Esophagus muscularis mucosa (tissue), 3 donors: ENCODE measurements at regions not wholly inside any gene's neighbourhood (a gene's known extent, or its start where the extent isn't known, plus 50 kb on each side); places are given as distances from the start of the nearest gene placed in this dataset.

ENCODE experiments used
- POLR2A ChIP-seq: fragments of 450-650 bp; IDR thresholded peaks from one replicate; pipeline ENCODE4 v1.6.1; 2017; ENCODE audit warnings: antibody characterized with exemption, moderate library complexity, mild to moderate bottlenecking, low read depth
- POLR2AphosphoS5 ChIP-seq, 2 donors: sonication (generic); formaldehyde crosslinking; IDR thresholded peaks; one replicate each; pipeline ENCODE4 v1.6.1; 2017; ENCODE audit warnings: antibody characterized with exemption in 2 of 2
- TF ChIP-seq, protein P1 (sequence below), 3 experiments: fragments of 200-600 bp in 2 of 3; fragments of 450-650 bp in 1 of 3; sonication (generic) in 2 of 3; IDR thresholded peaks; one replicate each; pipeline ENCODE4 v1.5.1; 2017 to 2019; ENCODE audit warnings: antibody characterized with exemption in 3 of 3, mild to moderate bottlenecking in 2 of 3, moderate library complexity in 1 of 3

DNA sequence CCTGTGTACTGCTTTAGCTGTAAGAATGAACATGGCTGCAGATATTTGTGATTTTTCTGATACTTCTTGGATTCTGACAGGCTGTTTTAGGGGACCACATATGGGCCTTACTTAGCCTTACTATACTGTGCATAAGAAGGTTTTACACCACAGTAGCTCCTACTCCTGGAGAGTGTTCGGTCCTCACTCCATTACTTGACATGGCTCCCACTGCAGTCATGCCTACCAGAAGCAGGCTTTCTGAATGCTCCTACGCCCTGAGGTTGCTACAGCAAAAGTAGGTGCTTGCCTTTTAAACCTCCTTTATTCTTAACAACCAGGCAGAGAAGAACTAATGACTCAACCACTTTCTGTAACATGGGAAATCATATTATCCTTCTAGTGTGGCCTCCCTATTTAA is 125.2 kb upstream of the MAP2 start:
- TF ChIP-seq, protein P1, sequence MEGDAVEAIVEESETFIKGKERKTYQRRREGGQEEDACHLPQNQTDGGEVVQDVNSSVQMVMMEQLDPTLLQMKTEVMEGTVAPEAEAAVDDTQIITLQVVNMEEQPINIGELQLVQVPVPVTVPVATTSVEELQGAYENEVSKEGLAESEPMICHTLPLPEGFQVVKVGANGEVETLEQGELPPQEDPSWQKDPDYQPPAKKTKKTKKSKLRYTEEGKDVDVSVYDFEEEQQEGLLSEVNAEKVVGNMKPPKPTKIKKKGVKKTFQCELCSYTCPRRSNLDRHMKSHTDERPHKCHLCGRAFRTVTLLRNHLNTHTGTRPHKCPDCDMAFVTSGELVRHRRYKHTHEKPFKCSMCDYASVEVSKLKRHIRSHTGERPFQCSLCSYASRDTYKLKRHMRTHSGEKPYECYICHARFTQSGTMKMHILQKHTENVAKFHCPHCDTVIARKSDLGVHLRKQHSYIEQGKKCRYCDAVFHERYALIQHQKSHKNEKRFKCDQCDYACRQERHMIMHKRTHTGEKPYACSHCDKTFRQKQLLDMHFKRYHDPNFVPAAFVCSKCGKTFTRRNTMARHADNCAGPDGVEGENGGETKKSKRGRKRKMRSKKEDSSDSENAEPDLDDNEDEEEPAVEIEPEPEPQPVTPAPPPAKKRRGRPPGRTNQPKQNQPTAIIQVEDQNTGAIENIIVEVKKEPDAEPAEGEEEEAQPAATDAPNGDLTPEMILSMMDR (IDR thresholded peaks at IDR 0.05): no peak
- TF ChIP-seq POLR2A (no peak), POLR2AphosphoS5 (IDR thresholded peaks at IDR 0.05) (no peak)
